Right lobe of liver (tissue), 4 donors: ENCODE measurements at regions not wholly inside any gene's neighbourhood (a gene's known extent, or its start where the extent isn't known, plus 50 kb on each side); places are given as distances from the start of the nearest gene placed in this dataset.

Experiments used
- POLR2A ChIP-seq: fragments of 450-650 bp; IDR thresholded peaks from one replicate; pipeline ENCODE4 v1.6.1; 2017; ENCODE audit warnings: antibody characterized with exemption, mild to moderate bottlenecking
- TF ChIP-seq, protein P1 (sequence below), 4 donors: fragments of 200-600 bp in 3 of 4; fragments of 450-650 bp in 1 of 4; IDR thresholded peaks; one replicate each; pipeline versions ENCODE4 v1.5.1 to v1.8.0; 2016 to 2022; ENCODE audit warnings: antibody characterized with exemption in 4 of 4, mild to moderate bottlenecking in 2 of 4
- donor health status: DM: no; HTN: no; CAD: no.
- donor health status: DM: no; HTN: no; CAD: no.
- donor health status: DM: no; HTN: yes; CAD: no.

DNA sequence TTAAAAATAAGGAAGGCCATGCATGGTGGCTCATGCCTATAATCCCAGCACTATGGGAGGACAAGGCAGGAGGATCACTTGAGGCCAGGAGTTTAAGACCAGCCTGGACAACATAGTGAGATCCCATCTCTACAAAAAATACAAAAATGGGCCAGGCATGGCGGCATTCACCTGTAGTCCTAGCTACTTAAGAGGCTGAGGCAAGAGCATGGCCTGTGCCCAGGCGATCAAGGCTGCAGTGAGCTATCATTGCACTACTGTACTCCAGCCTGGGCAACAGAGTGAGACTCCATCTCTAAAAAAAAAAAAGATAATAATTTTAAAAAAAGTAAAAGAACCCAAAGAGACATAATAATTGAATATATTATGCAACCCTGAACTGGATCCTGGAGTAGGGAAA, 83.6 kb upstream of the ZNF423 start:
- TF ChIP-seq, protein P1, sequence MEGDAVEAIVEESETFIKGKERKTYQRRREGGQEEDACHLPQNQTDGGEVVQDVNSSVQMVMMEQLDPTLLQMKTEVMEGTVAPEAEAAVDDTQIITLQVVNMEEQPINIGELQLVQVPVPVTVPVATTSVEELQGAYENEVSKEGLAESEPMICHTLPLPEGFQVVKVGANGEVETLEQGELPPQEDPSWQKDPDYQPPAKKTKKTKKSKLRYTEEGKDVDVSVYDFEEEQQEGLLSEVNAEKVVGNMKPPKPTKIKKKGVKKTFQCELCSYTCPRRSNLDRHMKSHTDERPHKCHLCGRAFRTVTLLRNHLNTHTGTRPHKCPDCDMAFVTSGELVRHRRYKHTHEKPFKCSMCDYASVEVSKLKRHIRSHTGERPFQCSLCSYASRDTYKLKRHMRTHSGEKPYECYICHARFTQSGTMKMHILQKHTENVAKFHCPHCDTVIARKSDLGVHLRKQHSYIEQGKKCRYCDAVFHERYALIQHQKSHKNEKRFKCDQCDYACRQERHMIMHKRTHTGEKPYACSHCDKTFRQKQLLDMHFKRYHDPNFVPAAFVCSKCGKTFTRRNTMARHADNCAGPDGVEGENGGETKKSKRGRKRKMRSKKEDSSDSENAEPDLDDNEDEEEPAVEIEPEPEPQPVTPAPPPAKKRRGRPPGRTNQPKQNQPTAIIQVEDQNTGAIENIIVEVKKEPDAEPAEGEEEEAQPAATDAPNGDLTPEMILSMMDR (IDR thresholded peaks at IDR 0.05) = no peak
- no peak for TF ChIP-seq POLR2A
